ENCODE measurements at regions not wholly inside any gene's neighbourhood (a gene's known extent, or its start where the extent isn't known, plus 50 kb on each side); places are given as distances from the start of the nearest gene placed in this dataset.
"Not testable (repeated sequence)": the region's sequence is repeated elsewhere in the genome, so short reads cannot be mapped to it uniquely, and the experiment has no call there.

- Mint-ChIP-seq H3K27ac (ENCODE audit: unreplicated experiment) (no peak overlapping the region), H3K4me3 (ENCODE audit: unreplicated experiment) (no peak overlapping the region), H3K36me3 (ENCODE audit: low read depth) (peaks cover 2% of the 10 kb centered on the region), H3K4me1 (ENCODE audit: low read depth) (no peaks in the 10 kb centered on the region), H3K27me3 (ENCODE audit: low read depth) (no peaks in the 10 kb centered on the region), H3K9me3 (ENCODE audit: low read depth) (peaks cover 22% of the 10 kb centered on the region)
- no peak for DNase-seq (ENCODE audit: low spot score)
- TF ChIP-seq CTCF (IDR thresholded peaks at IDR 0.05) = no peak
These were observed 126.4 kb upstream of the CCNG1 start for GRCh38 chr5:163310997-163311396.

- Mint-ChIP-seq H3K27me3 (ENCODE audit: low read depth) (no peaks in the 10 kb centered on the region), H3K36me3 (ENCODE audit: low read depth) (peaks cover 2% of the 10 kb centered on the region), H3K9me3 (ENCODE audit: low read depth) (peaks cover 22% of the 10 kb centered on the region), H3K27ac (ENCODE audit: unreplicated experiment) (no peak overlapping the region), H3K4me3 (ENCODE audit: unreplicated experiment) (no peak overlapping the region), H3K4me1 (ENCODE audit: low read depth) (no peaks in the 10 kb centered on the region)
- no peak for TF ChIP-seq CTCF (IDR thresholded peaks at IDR 0.05)
- DNase-seq (ENCODE audit: low spot score) = no peak
These were observed 124.8 kb upstream of the CCNG1 start for GRCh38 chr5:163312598-163312997.

- H3K27me3 Mint-ChIP-seq (ENCODE audit: low read depth); DNase-seq (ENCODE audit: low spot score); H3K4me1 Mint-ChIP-seq (ENCODE audit: low read depth); H3K36me3 Mint-ChIP-seq (ENCODE audit: low read depth); H3K27ac Mint-ChIP-seq (ENCODE audit: unreplicated experiment); H3K4me3 Mint-ChIP-seq (ENCODE audit: unreplicated experiment): not testable (repeated sequence)
- H3K9me3 Mint-ChIP-seq (ENCODE audit: low read depth) = peaks cover 22% of the 10 kb centered on the region
These were observed 124.3 kb upstream of the CCNG1 start for GRCh38 chr5:163313049-163313448.

- not testable (repeated sequence) for H3K27me3 Mint-ChIP-seq (ENCODE audit: low read depth); H3K4me3 Mint-ChIP-seq (ENCODE audit: unreplicated experiment); DNase-seq (ENCODE audit: low spot score); H3K27ac Mint-ChIP-seq (ENCODE audit: unreplicated experiment); H3K4me1 Mint-ChIP-seq (ENCODE audit: low read depth); H3K36me3 Mint-ChIP-seq (ENCODE audit: low read depth)
- H3K9me3 Mint-ChIP-seq (ENCODE audit: low read depth) = peaks cover 22% of the 10 kb centered on the region
These were observed 121.0 kb upstream of the CCNG1 start for GRCh38 chr5:163316374-163316773.

- Mint-ChIP-seq H3K4me3 (ENCODE audit: unreplicated experiment) (no peak overlapping the region), H3K4me1 (ENCODE audit: low read depth) (no peaks in the 10 kb centered on the region), H3K27me3 (ENCODE audit: low read depth) (peaks cover 3% of the 10 kb centered on the region), H3K27ac (ENCODE audit: unreplicated experiment) (no peak overlapping the region), H3K36me3 (ENCODE audit: low read depth) (no peaks in the 10 kb centered on the region), H3K9me3 (ENCODE audit: low read depth) (peaks cover 5% of the 10 kb centered on the region)
- no peak for TF ChIP-seq CTCF (IDR thresholded peaks at IDR 0.05)
- DNase-seq (ENCODE audit: low spot score) = no peak
These were observed 118.7 kb upstream of the CCNG1 start for GRCh38 chr5:163318707-163319106.

GRCh38 chr5:163321511-163321910, 115.9 kb upstream of the CCNG1 start:
- Mint-ChIP-seq H3K27ac (ENCODE audit: unreplicated experiment) (no peak overlapping the region), H3K36me3 (ENCODE audit: low read depth) (no peaks in the 10 kb centered on the region), H3K4me1 (ENCODE audit: low read depth) (no peaks in the 10 kb centered on the region), H3K9me3 (ENCODE audit: low read depth) (no peaks in the 10 kb centered on the region), H3K27me3 (ENCODE audit: low read depth) (peaks cover 13% of the 10 kb centered on the region), H3K4me3 (ENCODE audit: unreplicated experiment) (no peak overlapping the region)
- DNase-seq (ENCODE audit: low spot score) = no peak
- TF ChIP-seq CTCF (IDR thresholded peaks at IDR 0.05) = no peak

Data from chondrocyte (in vitro differentiated cells).